HEK293T (cell line): ENCODE measurements at regions not wholly inside any gene's neighbourhood (a gene's known extent, or its start where the extent isn't known, plus 50 kb on each side); places are given as distances from the start of the nearest gene placed in this dataset.

Experiments
- ARNT ChIP-seq: fragments of 450-650 bp; IDR thresholded peaks from 2 replicates; pipeline ENCODE4 v1.6.1; 2017; ENCODE audit warnings: mild to moderate bottlenecking
- CTBP1 ChIP-seq: fragments of 450-650 bp; IDR thresholded peaks from 2 replicates; pipeline ENCODE4 v1.6.1; 2016; ENCODE audit warnings: borderline replicate concordance
- ELF4 ChIP-seq: fragments of 450-650 bp; IDR thresholded peaks from 2 replicates; pipeline ENCODE4 v1.6.1; 2017; ENCODE audit warnings: antibody characterized with exemption
- FOXK2 ChIP-seq: fragments of 450-650 bp; IDR thresholded peaks from 2 replicates; pipeline ENCODE4 v1.6.1; 2016; ENCODE audit warnings: mild to moderate bottlenecking
- FOXM1 ChIP-seq: fragments of 450-650 bp; IDR thresholded peaks from 2 replicates; pipeline ENCODE4 v1.6.1; 2017; ENCODE audit warnings: mild to moderate bottlenecking, borderline replicate concordance
- HDGF ChIP-seq: fragments of 450-650 bp; IDR thresholded peaks from 2 replicates; pipeline ENCODE4 v1.6.1; 2017; ENCODE audit warnings: antibody characterized with exemption, borderline replicate concordance
- NFRKB ChIP-seq: fragments of 450-650 bp; IDR thresholded peaks from 2 replicates; pipeline ENCODE4 v1.6.1; 2016; ENCODE audit warnings: mild to moderate bottlenecking, moderate library complexity
- SP1 ChIP-seq: fragments of 450-650 bp; IDR thresholded peaks from 2 replicates; pipeline ENCODE4 v1.6.1; 2017
- SUZ12 ChIP-seq: fragments of 450-650 bp; IDR thresholded peaks from 2 replicates; pipeline ENCODE4 v1.6.1; 2016; ENCODE audit warnings: mild to moderate bottlenecking
- TARDBP ChIP-seq: fragments of 450-650 bp; IDR thresholded peaks from 2 replicates; pipeline ENCODE4 v1.6.1; 2016
- ZNF384 ChIP-seq: fragments of 450-650 bp; IDR thresholded peaks from 2 replicates; pipeline ENCODE4 v1.6.1; 2016
- TF ChIP-seq, protein P1 (sequence below): fragments of 450-650 bp; IDR thresholded peaks from 2 replicates; pipeline ENCODE4 v1.6.1; 2016

DNA sequence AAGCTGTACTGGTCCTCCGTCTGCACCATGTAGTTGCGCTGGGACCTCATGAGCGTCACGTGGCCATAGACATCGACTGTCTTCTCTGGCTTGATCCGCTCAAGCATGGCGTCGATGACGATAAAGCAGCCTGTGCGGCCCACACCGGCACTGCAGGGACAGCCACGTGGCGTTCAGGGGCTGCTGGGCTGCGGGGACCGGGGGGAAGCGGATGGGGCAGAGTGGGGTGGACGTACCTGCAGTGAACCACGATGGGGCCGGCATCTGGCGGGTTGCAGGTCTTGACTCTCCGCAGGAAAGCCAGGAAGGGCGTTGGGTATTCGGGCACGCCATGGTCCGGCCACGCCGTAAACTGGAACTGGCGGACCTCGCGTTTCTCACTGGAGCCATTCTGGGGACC lies 128.5 kb downstream of the PTPRS start:
- TF ChIP-seq SP1 (no peak), NFRKB (no peak), TARDBP (no peak), ARNT (no peak), FOXM1 (no peak), SUZ12 (no peak), ZNF384 (no peak), CTBP1 (no peak), ELF4 (no peak), HDGF (no peak), FOXK2 (no peak)
- TF ChIP-seq, protein P1, sequence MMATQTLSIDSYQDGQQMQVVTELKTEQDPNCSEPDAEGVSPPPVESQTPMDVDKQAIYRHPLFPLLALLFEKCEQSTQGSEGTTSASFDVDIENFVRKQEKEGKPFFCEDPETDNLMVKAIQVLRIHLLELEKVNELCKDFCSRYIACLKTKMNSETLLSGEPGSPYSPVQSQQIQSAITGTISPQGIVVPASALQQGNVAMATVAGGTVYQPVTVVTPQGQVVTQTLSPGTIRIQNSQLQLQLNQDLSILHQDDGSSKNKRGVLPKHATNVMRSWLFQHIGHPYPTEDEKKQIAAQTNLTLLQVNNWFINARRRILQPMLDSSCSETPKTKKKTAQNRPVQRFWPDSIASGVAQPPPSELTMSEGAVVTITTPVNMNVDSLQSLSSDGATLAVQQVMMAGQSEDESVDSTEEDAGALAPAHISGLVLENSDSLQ, result no peak
